Spinal cord (tissue), 9 donors: ENCODE measurements at regions not wholly inside any gene's neighbourhood (a gene's known extent, or its start where the extent isn't known, plus 50 kb on each side); places are given as distances from the start of the nearest gene placed in this dataset.
A peak's percentile ranks its signal among the peaks of the same experiment; 100 is the strongest.

Experiments used
- DNase-seq, 6 donors: peaks; one replicate each; pipeline versions ENCODE4 v3.0.0 to v3.0.0-alpha.2; 2013 to 2015; ENCODE audit warnings: low spot score in 6 of 6, low read depth in 4 of 6
- H3K27ac ChIP-seq: one replicate; pipeline ENCODE4 v1.5.1; 2013; ENCODE audit warnings: low read depth, low read length, control low read depth
- H3K27me3 ChIP-seq: one replicate; pipeline ENCODE4 v1.6.1; 2013; ENCODE audit warnings: low read length; ENCODE audit not compliant: control insufficient read depth, insufficient read depth
- H3K36me3 ChIP-seq: one replicate; pipeline ENCODE4 v1.6.1; 2013; ENCODE audit warnings: low read length; ENCODE audit not compliant: control insufficient read depth, insufficient read depth
- H3K4me1 ChIP-seq: one replicate; pipeline ENCODE4 v1.6.1; 2013; ENCODE audit warnings: low read length; ENCODE audit not compliant: control insufficient read depth, insufficient read depth
- H3K4me3 ChIP-seq: one replicate; pipeline ENCODE4 v1.5.1; 2013; ENCODE audit warnings: low read depth, low read length, control low read depth
- H3K9me3 ChIP-seq: one replicate; pipeline ENCODE4 v1.6.1; 2013; ENCODE audit warnings: low read length; ENCODE audit not compliant: control insufficient read depth, insufficient read depth
- WGBS: methylation state at CpG from one replicate; pipeline ENCODE4 v1.1.5; 2013; ENCODE audit warnings: missing lambda C conversion rate; ENCODE audit not compliant: insufficient coverage; 5-methylcytosine and 5-hydroxymethylcytosine counted together
- donor health status: healthy.

- Histone ChIP-seq H3K27ac (no peak overlapping the region), H3K4me1 (no peaks in the 10 kb centered on the region), H3K4me3 (no peak overlapping the region), H3K9me3 (no peaks in the 10 kb centered on the region), H3K27me3 (no peaks in the 10 kb centered on the region), H3K36me3 (no peaks in the 10 kb centered on the region)
- WGBS = no CpG with 5 or more reads among the region's 5 CpGs
- peak in 1 of 6 donors; percentile 64 for DNase-seq
Observed at GRCh38 chr4:24405341-24405740, 179.0 kb downstream of the DHX15 start.

DNA sequence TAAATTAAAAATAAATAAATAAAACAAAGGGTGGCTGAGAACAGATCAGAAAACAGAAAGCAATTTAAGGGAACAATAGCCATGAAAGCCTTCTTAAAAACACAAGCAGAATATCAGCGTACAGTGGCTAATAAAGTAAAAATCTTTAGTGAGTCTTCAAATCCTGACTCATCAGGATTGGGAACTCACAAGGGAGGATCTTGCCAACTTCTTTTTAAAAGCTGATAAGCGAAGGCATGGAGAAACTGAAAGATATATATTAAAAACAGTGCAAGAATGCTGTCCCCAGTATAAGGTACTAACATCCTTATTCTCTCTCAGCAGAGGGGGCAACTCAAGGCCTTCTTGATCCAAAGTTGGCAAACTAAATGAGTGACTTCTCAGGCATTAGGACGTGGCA, 180.1 kb downstream of the DHX15 start:
- Histone ChIP-seq H3K9me3 (no peaks in the 10 kb centered on the region), H3K36me3 (no peaks in the 10 kb centered on the region), H3K4me1 (no peaks in the 10 kb centered on the region), H3K4me3 (no peak overlapping the region), H3K27me3 (no peaks in the 10 kb centered on the region), H3K27ac (no peak overlapping the region)
- DNase-seq = no peak
- 100% methylated on average over 1 of the region's 3 CpGs for WGBS

DNA sequence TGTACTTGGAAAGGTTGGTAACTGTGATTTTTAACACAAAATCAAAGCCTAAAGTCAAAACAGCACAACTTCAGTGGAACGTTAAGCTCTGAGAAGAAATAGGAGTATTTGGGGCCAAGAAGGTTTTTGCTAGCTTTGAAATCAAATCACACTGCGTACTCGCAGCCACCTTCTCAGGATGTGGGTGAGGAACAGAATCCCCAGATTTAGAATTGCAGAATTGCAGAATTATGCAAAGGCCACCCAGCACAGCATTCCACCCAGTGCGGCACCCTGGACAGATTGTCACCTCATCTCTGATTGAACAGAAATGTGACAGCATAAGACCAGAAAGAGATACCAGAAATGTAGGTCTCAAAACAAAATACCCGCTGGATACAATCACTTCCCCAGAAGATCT, 181.1 kb downstream of the DHX15 start:
- Histone ChIP-seq H3K27me3 (no peaks in the 10 kb centered on the region), H3K9me3 (no peaks in the 10 kb centered on the region), H3K27ac (no peak overlapping the region), H3K36me3 (no peaks in the 10 kb centered on the region), H3K4me3 (no peak overlapping the region), H3K4me1 (no peaks in the 10 kb centered on the region)
- 86% methylated on average over 4 of the region's 5 CpGs for WGBS
- DNase-seq = no peak

DNA sequence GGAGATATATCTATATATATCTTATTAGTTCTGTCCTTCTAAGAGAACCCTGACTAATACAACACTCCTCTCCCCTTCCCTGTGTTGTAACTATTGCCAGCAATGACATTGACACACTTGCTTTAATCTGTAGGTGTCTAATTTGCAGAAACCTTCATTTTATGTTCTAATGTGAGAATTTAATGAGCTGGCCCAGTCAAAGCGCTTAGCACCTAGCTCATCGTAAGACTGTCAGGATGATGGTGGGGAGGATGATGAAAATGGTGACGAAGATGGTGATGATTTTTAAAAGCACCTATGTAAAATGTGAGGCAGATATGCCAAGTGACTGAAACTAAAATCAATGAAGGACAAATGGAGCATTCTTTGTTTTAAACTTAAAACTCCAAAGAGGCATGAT, 183.8 kb downstream of the DHX15 start:
- DNase-seq = no peak
- H3K4me1 ChIP-seq = no peaks in the 10 kb centered on the region
- no peaks in the 10 kb centered on the region for H3K9me3 ChIP-seq
- H3K27ac ChIP-seq = no peak overlapping the region
- no peak overlapping the region for H3K4me3 ChIP-seq
- 98% methylated on average over 3 of the region's 3 CpGs for WGBS
- no peaks in the 10 kb centered on the region for H3K36me3 ChIP-seq
- H3K27me3 ChIP-seq = no peaks in the 10 kb centered on the region

DNA sequence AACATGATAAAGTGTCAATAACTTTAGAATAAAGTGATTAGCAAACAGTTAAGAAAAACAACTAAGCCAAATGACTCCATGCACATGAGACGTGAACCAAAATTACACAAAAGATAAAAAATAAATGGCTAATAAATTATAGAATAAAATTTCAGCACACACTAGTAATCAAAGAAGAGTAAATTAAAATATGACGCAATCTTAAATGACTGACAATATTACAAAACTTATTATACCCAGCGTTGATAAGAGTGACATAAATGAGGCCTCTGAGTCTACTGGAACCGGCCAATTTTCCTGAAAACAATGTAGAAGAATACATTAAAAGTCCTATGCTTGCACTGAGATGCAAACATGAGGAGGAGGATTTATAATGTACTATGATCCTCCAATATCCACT, 187.4 kb downstream of the DHX15 start:
- WGBS = no CpG with 5 or more reads among the region's 4 CpGs
- Histone ChIP-seq H3K4me3 (no peak overlapping the region), H3K27ac (no peak overlapping the region)

GRCh38 chr4:24395937-24396336, 188.4 kb downstream of the DHX15 start:
- no peaks in the 10 kb centered on the region for H3K36me3 ChIP-seq
- no peak for DNase-seq
- no peaks in the 10 kb centered on the region for H3K27me3 ChIP-seq
- no peak overlapping the region for H3K4me3 ChIP-seq
- WGBS = 98% methylated on average over 7 of the region's 7 CpGs
- H3K9me3 ChIP-seq = no peaks in the 10 kb centered on the region
- H3K27ac ChIP-seq = no peak overlapping the region
- H3K4me1 ChIP-seq = no peaks in the 10 kb centered on the region

More for the DNA sequence above, 187.4 kb downstream of the DHX15 start:
- no peaks in the 10 kb centered on the region for H3K4me1 ChIP-seq
- H3K27me3 ChIP-seq = no peaks in the 10 kb centered on the region
- H3K36me3 ChIP-seq = no peaks in the 10 kb centered on the region
- no peaks in the 10 kb centered on the region for H3K9me3 ChIP-seq
- peak in 1 of 6 donors; percentile 38 for DNase-seq

- H3K36me3 ChIP-seq = no peaks in the 10 kb centered on the region
- H3K27ac ChIP-seq = no peak overlapping the region
- H3K9me3 ChIP-seq = no peaks in the 10 kb centered on the region
- no peak for DNase-seq
- 91% methylated on average over 2 of the region's 4 CpGs for WGBS
- H3K4me1 ChIP-seq = no peaks in the 10 kb centered on the region
- no peaks in the 10 kb centered on the region for H3K27me3 ChIP-seq
- no peak overlapping the region for H3K4me3 ChIP-seq
Observed at GRCh38 chr4:24394041-24394440, 190.3 kb downstream of the DHX15 start.

GRCh38 chr4:24392613-24393012, 191.7 kb downstream of the DHX15 start:
- Histone ChIP-seq H3K4me1 (no peaks in the 10 kb centered on the region), H3K36me3 (no peaks in the 10 kb centered on the region), H3K27ac (no peak overlapping the region), H3K27me3 (no peaks in the 10 kb centered on the region), H3K4me3 (no peak overlapping the region), H3K9me3 (no peaks in the 10 kb centered on the region)
- peak in 1 of 6 donors; percentile 22 for DNase-seq
- WGBS = 94% methylated on average over 5 of the region's 5 CpGs

GRCh38 chr4:24382381-24382780, 202.0 kb downstream of the DHX15 start:
- H3K27me3 ChIP-seq = no peaks in the 10 kb centered on the region
- no peak for DNase-seq
- no peak overlapping the region for H3K27ac ChIP-seq
- WGBS = 57% methylated on average over 1 of the region's 2 CpGs
- H3K9me3 ChIP-seq = no peaks in the 10 kb centered on the region
- no peaks in the 10 kb centered on the region for H3K36me3 ChIP-seq
- no peaks in the 10 kb centered on the region for H3K4me1 ChIP-seq
- no peak overlapping the region for H3K4me3 ChIP-seq

- no peaks in the 10 kb centered on the region for H3K9me3 ChIP-seq
- no peak for DNase-seq
- H3K4me1 ChIP-seq = no peaks in the 10 kb centered on the region
- no peaks in the 10 kb centered on the region for H3K27me3 ChIP-seq
- whole genome bisulfite sequencing = 94% methylated on average over 2 of the region's 2 CpGs
- H3K27ac ChIP-seq = no peak overlapping the region
- no peaks in the 10 kb centered on the region for H3K36me3 ChIP-seq
- H3K4me3 ChIP-seq = no peak overlapping the region
Observed at GRCh38 chr4:24380957-24381665, 203.2 kb downstream of the DHX15 start.
